H1 (cell line): ENCODE measurements at regions not wholly inside any gene's neighbourhood (a gene's known extent, or its start where the extent isn't known, plus 50 kb on each side); places are given as distances from the start of the nearest gene placed in this dataset.

Experiments
- CTBP2 ChIP-seq: IDR thresholded peaks from 2 replicates; pipeline ENCODE4 v1.7.0; 2011; ENCODE audit warnings: borderline replicate concordance, mild to moderate bottlenecking, moderate library complexity, mixed read lengths, low read length; ENCODE audit not compliant: insufficient read depth, insufficient read length
- FOSL1 ChIP-seq: IDR thresholded peaks from 2 replicates; pipeline ENCODE4 v1.6.1; 2011; ENCODE audit warnings: mild to moderate bottlenecking, low read depth, low read length, moderate library complexity; ENCODE audit not compliant: insufficient read depth
- RFX5 ChIP-seq: IDR thresholded peaks from 2 replicates; pipeline ENCODE4 v1.6.1; 2011; ENCODE audit warnings: low read depth, low read length, improper control_type of control experiment, borderline replicate concordance
- RNF2 ChIP-seq: fragments of 200-900, 300-1000 bp; sonication (generic); IDR thresholded peaks from 2 replicates; pipeline ENCODE4 v1.7.1; 2016; ENCODE audit warnings: borderline replicate concordance, low read depth, mild to moderate bottlenecking, antibody characterized with exemption, low read length; ENCODE audit not compliant: poor library complexity, severe bottlenecking; ENCODE audit errors: missing control alignments
- SIX5 ChIP-seq: IDR thresholded peaks from 2 replicates; pipeline ENCODE4 v1.6.1; 2011; ENCODE audit warnings: mild to moderate bottlenecking, low read depth, low read length
- TAF1 ChIP-seq: IDR thresholded peaks from 2 replicates; pipeline ENCODE4 v1.6.1; 2011; ENCODE audit warnings: mild to moderate bottlenecking, low read depth, low read length

DNA sequence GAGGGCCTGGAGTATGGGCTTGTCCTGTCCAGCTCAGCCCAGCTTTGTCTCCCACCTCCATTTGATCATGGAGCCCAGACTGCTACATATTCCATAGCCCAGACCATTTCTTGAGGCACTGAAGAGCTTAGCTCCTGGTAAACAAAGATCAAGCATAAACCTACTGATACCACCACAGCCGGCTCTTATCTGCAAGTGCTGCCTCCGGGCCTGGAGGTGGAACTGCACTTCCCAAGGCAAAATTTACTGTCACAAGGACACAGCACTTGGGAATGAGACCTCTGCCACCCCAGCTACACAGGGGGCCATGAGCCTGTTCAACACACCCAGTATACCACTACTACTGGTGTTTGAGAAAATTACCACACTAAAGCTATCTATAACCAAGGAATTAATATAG lies 53.7 kb upstream of the PLSCR5 start (continued):
- TF ChIP-seq RNF2: no peak
- no peak for TF ChIP-seq CTBP2
- no peak for TF ChIP-seq SIX5
- TF ChIP-seq FOSL1: no peak
- TF ChIP-seq TAF1: no peak
- TF ChIP-seq RFX5: no peak
